ENCODE measurements at regions not wholly inside any gene's neighbourhood (a gene's known extent, or its start where the extent isn't known, plus 50 kb on each side); places are given as distances from the start of the nearest gene placed in this dataset.
A peak's percentile ranks its signal among the peaks of the same experiment; 100 is the strongest.

- TF ChIP-seq CTCF (conservative IDR thresholded peaks at IDR 0.05; ENCODE audit: low read depth, low read length): no peak
- peak; percentile 63 for DNase-seq (ENCODE audit: low read depth)
- no peak overlapping the region for H3K4me3 ChIP-seq (ENCODE audit: low read depth, low read length)
These were observed 181.1 kb upstream of the NAMPT start for GRCh38 chr7:106465704-106466468.

- no peak overlapping the region for H3K4me3 ChIP-seq (ENCODE audit: low read depth, low read length)
- DNase-seq (ENCODE audit: low read depth): no peak
- no peak for TF ChIP-seq CTCF (conservative IDR thresholded peaks at IDR 0.05; ENCODE audit: low read depth, low read length)
These were observed 179.9 kb upstream of the NAMPT start for GRCh38 chr7:106464651-106465050.

- DNase-seq (ENCODE audit: low read depth): peak; percentile 57
- no peak overlapping the region for H3K4me3 ChIP-seq (ENCODE audit: low read depth, low read length)
- TF ChIP-seq CTCF (conservative IDR thresholded peaks at IDR 0.05; ENCODE audit: low read depth, low read length): no peak
These were observed 179.2 kb upstream of the NAMPT start for GRCh38 chr7:106463851-106464611.

GRCh38 chr7:106462914-106463482, 178.2 kb upstream of the NAMPT start:
- TF ChIP-seq CTCF (conservative IDR thresholded peaks at IDR 0.05; ENCODE audit: low read depth, low read length): no peak
- DNase-seq (ENCODE audit: low read depth): no peak
- no peak overlapping the region for H3K4me3 ChIP-seq (ENCODE audit: low read depth, low read length)

- peak; percentile 72 for DNase-seq (ENCODE audit: low read depth)
- peak; percentile 53 for TF ChIP-seq CTCF (conservative IDR thresholded peaks at IDR 0.05; ENCODE audit: low read depth, low read length)
- no peak overlapping the region for H3K4me3 ChIP-seq (ENCODE audit: low read depth, low read length)
These were observed 177.6 kb upstream of the NAMPT start for GRCh38 chr7:106462365-106462859.

- no peak for TF ChIP-seq CTCF (conservative IDR thresholded peaks at IDR 0.05; ENCODE audit: low read depth, low read length)
- H3K4me3 ChIP-seq (ENCODE audit: low read depth, low read length): no peak overlapping the region
- no peak for DNase-seq (ENCODE audit: low read depth)
These were observed 176.0 kb upstream of the NAMPT start for GRCh38 chr7:106460792-106461254.
